Stimulated activated CD8-positive, alpha-beta memory T cell treated with anti-CD3 and anti-CD28 coated beads, Interleukin-12 subunit alpha, Interleukin-12 subunit beta, amount 100 ng/mL, for 24 hours (primary cell): ENCODE measurements at regions not wholly inside any gene's neighbourhood (a gene's known extent, or its start where the extent isn't known, plus 50 kb on each side); places are given as distances from the start of the nearest gene placed in this dataset.

Experiments used
- DNase-seq: peaks from one replicate; pipeline ENCODE4 v3.0.0-alpha.2; 2020; ENCODE audit errors: extremely low read depth

DNA sequence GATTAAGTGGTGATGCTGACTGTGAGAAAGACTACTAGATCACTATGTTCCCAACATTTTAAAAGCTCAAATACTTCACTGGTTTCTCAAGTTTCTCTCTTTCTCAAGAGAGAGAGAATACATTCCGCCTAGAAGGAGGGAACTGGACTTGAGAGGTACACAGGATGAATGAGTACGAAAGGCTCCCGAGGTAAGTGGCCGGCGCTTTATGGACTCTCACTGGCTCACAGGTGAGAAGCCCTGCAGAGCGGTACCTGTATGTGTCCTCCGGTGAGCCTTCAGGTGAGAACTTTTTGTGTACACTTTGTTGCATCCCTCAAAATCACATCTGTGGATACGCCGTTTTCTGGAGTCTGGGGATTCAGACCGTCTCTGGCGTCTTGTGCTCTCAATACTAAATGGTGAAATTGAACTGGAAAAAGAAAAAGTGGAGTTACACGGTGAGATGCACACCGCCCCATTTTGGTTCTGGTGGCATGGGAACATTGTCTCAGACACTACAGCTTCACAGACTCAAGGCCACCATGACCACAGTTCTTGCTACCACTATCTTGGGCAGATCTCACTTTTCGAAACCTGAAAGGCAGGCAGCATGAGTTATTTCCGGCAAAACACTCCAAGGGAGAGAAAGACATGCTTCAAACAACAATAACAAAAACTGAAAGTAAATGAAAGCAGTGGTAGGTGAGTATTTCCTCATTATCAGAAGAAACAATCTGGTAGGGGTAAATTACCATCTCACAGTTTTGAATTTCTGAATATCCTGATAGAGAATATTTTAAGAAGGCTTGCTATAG is 418.9 kb downstream of the KLF12 start:
- DNase-seq: no peak

DNA sequence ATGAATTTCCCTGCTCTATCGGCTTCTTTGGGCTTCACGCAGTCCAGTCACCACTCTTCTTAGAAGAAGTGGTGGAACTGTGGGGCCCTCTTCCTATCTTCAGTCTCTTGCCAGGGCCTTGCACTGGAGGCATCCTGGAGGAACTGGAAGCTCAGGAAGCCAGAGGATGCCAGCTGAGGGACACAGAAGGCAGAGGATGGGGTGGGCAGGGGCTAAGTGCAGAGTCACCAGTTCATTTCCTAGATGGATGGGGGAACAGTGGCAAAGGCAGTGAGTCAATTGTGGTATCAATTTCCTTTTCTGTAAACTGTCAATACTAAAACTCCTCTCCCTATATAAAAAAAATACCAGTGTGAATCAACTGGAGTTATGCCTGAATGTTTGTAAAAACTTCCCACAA is 419.7 kb downstream of the KLF12 start:
- no peak for DNase-seq

DNA sequence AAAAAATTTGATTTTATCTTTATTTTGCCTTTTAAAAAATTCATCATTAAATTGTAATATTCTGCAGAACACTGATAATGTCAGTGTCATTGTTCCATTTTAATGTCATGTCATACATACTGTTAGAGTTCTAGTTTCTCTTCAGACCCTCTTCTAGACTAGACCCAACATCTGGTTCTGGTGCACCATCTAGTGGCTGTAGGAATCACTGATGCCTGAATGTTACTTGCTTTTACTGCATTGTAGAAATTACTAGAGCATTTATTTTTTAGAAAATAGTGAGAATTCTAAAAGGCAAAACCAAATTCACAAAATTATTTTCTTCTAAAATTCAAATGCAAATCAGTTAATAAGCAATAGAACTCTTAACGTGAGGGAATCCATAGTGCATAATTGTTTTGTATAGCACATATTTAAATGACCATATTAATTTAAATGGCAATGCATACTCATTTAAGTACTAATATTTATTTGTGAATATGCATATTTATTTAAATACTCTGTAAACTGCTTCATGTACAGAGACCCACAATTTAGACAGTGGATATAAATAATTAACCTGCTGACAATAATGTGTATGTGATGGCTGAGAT is 425.7 kb downstream of the KLF12 start:
- peak; percentile 16 for DNase-seq

DNA sequence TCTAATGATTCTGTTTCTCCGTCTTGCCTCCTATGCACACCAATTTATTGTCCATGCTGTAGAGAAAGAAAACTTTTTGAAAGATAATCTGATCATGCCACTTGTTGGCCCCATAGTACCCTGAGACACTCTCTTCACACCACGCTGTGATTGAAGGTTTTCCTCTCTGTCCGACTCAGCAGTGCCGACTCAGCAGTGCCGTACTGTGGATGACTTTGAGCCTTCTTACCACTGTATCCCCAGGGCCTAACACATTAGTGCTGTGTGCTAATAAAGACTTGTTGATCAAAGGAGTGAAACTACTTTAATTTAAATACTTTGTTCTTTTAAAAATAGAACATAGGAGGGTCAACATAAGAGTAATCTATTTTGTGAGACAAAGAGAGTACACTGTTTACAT is 429.6 kb downstream of the KLF12 start:
- no peak for DNase-seq

DNA sequence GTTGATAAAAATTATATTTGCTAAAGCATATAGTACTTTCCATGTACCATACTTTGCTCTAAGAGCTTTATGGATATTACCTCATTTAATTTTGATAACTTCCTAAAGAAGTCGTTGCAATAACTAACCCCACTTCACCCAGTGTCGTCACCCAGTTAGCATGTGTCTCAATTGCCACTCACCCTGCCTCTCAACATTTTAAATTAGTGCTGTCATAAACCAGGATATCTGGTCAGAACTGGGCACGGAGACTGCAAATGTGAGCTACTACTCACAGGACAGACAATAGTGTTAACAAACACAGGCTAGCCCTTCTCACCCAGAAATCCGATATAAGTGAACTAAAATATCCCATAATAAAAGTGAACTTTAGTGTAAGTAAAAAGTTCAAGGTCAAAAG is 430.6 kb downstream of the KLF12 start:
- DNase-seq: no peak

DNA sequence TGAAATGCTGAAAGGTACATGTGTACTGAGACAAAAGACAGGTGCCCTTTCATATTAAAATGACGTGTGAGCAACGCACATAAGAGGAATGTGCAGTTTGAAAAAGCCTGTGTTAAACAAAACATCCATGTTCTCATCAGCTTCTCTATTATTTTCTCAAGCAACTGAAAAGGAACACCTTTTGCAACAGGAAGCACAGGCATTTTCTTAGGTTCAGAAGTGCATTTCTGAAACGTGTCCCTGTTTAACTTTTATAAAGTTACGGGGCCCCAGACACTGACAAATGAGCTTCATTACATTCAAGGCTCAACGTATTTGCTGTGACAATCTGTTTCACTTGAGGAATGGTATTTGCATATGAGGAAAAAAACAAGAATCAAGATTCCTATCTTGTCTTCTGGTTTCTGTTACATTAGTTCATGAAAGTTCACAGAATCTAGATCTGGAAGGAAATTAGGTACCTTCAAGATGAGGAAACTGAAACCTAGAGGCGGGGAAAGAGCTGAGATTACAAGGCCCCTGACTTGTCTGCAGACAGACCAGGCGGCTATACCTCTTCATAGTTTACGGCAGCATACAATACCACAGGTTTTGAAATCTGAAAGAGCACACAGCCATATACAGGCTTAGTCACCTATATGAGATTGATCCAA is 431.7 kb downstream of the KLF12 start:
- no peak for DNase-seq

DNA sequence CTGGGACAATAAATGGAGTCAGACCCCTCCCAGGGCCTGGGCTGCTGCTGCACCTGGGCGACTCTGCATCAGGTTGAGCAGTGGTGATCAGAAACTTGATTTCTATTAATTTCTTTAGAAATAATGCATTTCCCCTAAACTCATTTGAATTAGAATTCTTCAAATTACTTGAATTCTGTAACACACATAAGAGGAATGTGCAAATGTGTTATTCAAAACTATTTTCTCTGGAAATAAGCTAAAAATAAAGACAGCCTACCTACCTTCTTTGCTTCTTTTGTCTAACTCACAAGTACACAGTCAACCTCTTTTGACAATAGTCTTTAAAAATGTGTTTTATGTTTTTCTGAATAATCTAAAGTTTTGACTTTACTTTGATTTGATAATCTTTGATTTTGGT is 433.0 kb downstream of the KLF12 start:
- no peak for DNase-seq

DNA sequence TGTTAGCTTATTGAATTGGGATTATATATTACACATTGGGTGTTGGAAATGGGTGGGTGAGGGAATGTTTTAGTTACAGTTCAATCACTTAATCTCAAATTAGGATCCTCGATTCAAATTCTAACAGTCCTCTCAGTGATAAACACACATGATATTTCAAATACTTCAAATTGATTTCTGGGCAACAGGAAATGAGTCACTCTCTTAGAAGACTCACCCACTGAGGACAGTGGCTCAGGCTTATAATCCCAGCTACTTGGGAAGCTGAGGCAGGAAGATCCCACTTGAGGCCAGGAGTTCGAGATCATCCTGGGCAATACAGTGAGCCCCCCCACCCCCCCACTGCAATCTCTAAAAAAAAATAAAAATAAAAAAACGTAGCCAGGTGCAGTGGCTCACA is 435.3 kb downstream of the KLF12 start:
- DNase-seq: no peak

DNA sequence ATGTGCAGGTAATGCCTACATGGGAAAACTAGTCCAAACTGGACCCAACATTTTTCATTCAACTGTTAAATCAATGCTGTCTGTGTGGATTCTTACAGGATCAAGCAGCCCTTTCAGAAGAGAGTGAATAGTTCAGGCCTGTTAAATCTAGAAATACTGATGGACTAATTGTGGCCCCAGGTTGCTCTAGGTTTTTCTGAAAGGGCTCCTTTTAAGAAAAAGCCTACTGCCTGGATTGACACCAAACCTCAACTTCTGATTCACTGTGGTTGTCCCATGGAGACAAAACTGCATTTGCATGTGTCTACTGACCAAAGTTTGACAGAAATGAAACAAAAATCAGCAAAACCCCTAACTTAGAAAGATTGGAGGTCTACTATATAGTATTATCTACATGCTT is 437.0 kb downstream of the KLF12 start:
- no peak for DNase-seq

DNA sequence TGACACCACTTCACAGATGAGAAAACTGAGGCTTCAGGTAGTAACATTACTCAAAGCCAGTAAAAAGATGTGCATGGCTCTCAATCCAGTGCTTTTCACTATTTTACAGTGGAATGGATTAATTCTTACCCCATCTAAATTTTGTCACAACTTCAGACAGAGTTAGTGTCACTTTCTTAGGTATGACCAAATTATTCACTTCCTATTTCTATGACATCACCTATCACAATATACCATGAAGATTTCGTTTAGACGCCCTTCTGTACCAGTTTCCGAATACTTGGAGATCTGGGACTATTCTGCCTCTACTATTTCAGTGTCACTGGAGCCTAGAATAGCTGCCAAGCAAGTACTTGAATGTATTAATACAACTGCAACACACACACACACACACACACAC is 437.5 kb downstream of the KLF12 start:
- DNase-seq: no peak

DNA sequence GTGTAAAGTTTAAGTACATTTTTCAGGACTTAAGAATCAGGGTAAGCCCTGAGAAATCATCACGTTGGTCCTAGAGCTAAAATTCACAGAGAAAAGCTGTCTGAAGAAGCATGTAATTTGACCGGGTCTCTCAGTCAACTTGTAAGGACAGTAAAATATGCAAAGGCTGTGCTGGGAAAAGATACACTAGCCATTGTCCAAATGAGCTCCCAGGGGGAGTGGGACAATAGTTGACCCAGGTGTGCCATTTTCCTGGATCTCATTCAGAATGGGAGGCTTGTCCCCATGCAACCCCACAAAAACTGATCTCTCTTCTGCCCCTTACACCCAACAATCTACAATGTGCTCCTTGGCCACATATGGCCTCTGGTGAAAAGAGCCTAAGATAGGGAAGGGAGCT is 437.9 kb downstream of the KLF12 start:
- no peak for DNase-seq

DNA sequence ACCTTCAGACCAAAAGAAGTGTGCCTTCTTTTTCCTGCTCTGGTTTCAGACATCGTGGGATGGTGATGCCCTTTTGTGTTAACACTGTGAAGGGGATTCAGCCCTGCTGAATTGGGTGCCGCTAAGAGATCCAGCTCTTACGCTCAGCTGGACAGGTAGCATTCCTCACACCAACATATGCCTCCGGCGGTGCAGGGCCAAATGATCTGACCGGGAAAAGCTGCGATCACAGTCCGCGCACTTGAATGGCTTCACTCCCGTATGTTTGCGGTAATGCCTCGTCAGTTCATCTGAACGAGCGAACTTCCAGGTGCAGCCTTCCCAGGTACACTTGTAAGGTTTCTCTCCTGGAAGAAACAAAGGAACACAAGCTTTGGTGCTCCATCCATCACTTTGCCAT is 438.9 kb downstream of the KLF12 start:
- DNase-seq: no peak

DNA sequence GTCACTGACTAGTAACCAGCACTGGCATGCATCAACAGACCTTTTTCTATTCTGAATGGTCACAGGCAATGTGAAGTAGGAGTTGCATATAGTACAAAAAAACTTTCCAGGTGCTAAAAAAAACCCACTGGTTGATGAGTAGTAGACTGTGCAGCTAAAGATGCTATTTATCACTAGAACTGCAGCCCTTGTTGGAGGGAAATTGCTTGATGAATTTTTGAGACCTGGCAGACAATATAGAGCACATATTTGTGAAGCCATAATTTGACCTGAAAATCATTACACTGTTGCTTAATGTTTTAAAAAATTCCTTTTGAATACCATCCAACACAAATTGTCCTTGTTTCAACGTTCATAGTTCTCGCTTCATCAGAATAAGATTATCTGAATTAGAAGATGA is 441.0 kb downstream of the KLF12 start:
- no peak for DNase-seq

DNA sequence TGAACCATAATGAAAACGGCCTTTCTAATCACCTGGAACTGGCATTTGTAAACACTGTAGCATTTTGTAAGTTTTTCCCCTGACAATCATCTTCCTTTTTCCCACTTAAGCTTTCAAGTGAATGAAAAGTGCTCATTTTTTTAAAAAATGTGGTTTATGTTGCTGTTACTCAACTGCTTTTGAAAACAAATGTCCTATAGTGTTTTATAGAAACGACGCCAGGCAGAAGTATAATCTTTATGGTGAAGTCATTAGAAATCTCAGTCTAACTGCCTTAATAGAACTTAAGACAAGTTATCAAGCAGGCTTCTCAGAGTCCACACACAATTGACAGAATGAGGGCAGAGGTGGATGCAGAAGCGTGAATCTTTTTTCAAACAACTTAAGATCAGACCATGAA is 442.3 kb downstream of the KLF12 start:
- no peak for DNase-seq

DNA sequence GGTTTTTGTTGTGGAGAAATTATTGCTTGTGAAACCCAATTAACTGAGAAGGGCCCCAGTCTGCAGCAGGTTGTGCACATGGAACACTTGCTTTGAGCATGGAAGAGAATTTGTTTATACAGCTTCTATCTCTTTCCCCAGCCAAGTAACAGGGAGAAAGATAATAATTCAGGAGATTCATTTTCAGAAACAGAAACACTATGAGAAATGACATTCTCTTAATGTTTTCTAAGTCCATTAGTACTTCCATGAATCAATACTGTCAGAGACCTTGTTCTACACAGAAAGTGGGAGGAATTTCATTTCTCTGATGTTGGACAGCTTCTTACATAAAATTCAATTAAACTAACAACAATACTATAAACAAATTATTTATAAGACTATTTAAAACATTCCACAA is 446.3 kb downstream of the KLF12 start:
- DNase-seq: no peak

DNA sequence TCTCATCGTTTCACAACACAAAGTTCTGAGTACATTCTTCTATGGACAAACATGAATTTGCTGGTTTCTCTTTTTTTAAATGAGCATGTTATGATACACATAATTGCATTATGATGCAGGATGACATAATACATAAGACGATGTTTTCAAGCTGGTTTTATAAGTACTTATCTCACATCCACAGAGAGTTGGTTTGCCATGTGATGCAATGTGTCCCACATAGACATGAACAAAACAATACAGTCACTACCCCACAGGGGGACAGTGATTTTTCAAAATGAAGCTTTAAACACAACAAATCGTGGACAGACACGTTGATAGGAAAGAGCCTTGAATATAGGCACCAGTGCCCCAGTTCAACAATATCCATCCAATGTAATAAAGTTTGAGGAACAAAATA is 447.1 kb downstream of the KLF12 start:
- no peak for DNase-seq

DNA sequence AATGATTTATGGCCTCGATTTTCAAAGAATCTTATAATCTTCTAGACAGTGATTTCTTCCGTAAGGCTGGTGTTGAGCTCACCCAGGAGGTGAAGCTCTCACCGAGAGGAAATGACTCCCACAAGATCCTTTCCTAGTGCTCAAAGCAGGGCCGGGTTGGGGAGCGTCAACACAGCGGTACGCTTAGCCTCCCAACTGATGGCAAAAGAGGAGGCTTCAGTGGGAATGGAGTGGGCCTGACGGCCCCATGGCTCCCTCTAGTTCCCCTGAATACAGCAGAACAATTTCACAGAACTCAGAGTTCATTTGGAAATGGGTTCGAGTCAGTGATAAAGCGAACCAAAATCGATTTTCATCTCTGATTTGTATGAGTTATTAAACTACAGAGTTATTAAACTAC is 449.5 kb downstream of the KLF12 start:
- no peak for DNase-seq

DNA sequence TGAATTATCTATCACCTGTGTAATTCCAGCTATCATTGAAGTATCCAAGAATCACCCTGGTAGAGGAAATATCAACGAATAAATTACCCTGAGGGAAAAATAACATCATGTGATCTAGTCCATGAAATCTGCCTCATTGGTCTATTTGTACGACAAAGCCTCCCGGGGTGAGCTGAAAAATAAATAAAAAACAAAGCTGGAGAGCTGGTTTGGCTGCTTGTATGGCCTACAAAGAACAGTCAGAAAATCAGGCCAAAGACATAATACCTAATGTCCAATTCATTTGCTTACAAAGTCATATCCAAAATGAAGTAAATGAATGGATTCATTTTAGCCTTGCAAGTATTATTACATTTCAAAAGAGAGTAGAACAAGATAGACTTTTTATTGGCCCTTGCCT is 449.9 kb downstream of the KLF12 start:
- DNase-seq: no peak

DNA sequence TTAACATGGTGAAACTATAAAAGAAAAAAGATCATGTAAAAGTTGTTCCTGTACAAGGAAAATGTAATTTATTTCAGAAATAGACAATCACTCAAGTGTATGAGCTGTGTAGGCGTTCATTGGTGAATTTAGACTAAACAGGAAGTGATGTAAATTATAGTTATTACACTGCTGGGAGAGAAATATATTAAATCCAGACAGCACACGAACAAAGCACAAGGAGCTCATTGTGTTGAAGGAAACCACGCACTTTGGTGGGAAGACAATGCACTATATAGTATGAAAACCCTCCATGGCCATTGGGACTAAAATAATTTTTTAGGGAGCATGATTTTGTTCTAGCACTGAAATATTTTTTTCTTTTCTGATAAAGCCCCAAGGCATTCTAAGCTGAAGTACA is 450.5 kb downstream of the KLF12 start:
- no peak for DNase-seq

DNA sequence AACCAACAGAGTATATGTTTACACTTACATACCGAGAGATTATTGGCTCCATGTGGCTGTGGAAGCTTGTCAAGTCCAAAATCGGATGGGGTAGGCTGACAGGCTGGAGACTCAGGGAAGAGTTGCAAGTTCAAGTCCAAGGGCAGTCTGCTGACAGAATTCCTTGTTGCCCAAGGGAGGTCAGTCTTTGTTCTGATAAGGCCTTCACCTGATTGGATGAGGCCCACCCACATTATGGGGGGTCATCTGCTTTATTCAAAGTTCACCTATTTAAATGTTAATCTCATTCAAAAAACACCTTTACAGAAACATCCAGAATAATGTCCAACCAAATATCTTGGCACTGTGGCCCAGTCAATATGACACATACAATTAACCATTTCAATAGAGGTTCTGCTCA is 452.4 kb downstream of the KLF12 start:
- no peak for DNase-seq

DNA sequence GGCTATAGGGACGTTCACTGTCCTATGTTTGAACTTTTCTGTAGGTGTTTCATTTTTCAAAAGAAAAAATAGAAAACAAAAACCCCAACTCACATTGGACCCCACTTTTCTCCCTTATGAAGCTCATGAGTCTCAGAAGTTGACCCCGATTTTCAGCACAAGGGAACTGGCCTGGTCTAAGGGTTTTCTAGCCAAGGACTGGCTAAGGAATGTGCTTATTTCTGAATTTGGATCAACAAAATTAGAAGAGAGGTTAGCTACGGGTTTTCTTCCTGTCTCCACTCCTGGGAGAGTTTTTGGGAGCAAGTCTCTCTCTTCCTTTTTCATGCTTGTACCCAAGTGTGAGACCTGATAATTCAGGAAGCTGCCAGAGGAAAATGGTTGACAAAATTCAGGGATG is 453.2 kb downstream of the KLF12 start:
- no peak for DNase-seq

DNA sequence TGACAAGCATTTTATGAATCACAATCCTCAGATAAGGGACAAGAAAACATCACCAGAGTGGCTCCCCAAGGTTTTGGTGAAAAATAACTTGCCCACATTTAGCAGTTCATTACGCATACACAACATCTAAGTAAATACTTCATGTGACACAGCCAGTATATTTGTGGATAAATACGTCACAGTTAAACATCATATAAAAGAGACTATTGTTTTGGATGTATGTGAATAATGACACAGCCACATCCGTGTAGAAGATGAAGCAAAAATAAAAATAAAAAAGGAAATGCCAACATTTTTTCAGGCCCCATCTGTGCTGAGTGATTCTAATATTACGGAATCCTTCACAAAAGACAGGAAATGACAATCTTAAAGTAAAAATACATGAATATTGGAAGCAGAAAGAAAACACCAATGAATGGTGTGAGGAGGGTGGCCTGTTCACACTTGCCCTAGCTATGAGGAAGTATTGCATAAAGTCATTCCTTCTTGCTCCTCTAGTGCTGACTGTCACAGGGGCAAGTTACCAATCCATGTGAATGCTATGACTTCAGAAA is 457.1 kb downstream of the KLF12 start:
- DNase-seq: no peak

DNA sequence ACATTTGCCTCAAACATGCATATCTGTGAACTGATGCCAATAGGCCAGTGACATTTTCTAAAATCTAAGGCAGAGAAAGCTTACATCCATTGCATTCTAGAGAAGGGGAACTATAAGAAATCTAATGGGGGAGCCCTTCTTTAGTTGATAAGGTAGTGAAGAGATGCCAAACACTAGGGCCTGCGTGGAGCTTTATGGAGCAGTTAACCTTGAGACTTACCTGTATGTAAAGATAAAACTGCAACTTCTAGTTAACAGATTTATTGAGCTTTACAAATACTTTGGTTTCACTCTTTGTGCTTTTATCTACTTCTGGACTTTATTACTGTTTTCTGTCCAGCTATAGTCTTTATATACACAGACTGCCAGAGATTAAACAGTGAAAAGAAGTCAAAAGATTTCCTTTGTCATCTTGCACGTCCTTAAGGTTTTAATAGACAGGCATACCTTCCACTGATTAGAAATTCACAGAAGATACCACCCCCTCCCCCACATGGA is 457.6 kb downstream of the KLF12 start:
- no peak for DNase-seq
